HPDE6-E6E7 (cell line): ENCODE measurements at regions not wholly inside any gene's neighbourhood (a gene's known extent, or its start where the extent isn't known, plus 50 kb on each side); places are given as distances from the start of the nearest gene placed in this dataset.
"Not testable (repeated sequence)": the region's sequence is repeated elsewhere in the genome, so short reads cannot be mapped to it uniquely, and the experiment has no call there.

Experiments
- DNase-seq: peaks from one replicate; pipeline ENCODE4 v3.0.0; 2011; ENCODE audit warnings: missing footprints; ENCODE audit errors: extremely low spot score

- not testable (repeated sequence) for DNase-seq
These were observed 54.4 kb upstream of the MUCL1 start for GRCh38 chr12:54799966-54800365.

GRCh38 chr12:54798651-54799050 lies 55.7 kb upstream of the MUCL1 start:
- no peak for DNase-seq

GRCh38 chr12:54796991-54797390 lies 57.3 kb upstream of the MUCL1 start:
- DNase-seq, result no peak

- DNase-seq, result no peak
These were observed 58.7 kb upstream of the MUCL1 start for GRCh38 chr12:54795644-54796043.

GRCh38 chr12:54786081-54786480 lies 68.2 kb upstream of the MUCL1 start:
- DNase-seq, result no peak

GRCh38 chr12:54784115-54784514 lies 70.2 kb upstream of the MUCL1 start:
- DNase-seq, result no peak

GRCh38 chr12:54777031-54777430 lies 77.3 kb upstream of the MUCL1 start:
- DNase-seq, result not testable (repeated sequence)

- DNase-seq, result no peak
These were observed 80.7 kb upstream of the MUCL1 start for GRCh38 chr12:54773593-54773992.

GRCh38 chr12:54765652-54766051 lies 88.7 kb upstream of the MUCL1 start:
- DNase-seq, result no peak

- no peak for DNase-seq
These were observed 91.9 kb upstream of the MUCL1 start for GRCh38 chr12:54762390-54762789.

GRCh38 chr12:54759751-54760150 lies 94.6 kb upstream of the MUCL1 start:
- DNase-seq, result peak; percentile 15

- no peak for DNase-seq
These were observed 102.8 kb upstream of the MUCL1 start for GRCh38 chr12:54751493-54751892.

GRCh38 chr12:54749191-54749818 lies 101.1 kb upstream of the DCD start:
- DNase-seq, result peak; percentile 34

GRCh38 chr12:54744590-54744989 lies 96.4 kb upstream of the DCD start:
- DNase-seq, result no peak

- no peak for DNase-seq
These were observed 92.7 kb upstream of the DCD start for GRCh38 chr12:54740882-54741281.

- DNase-seq, result no peak
These were observed 88.4 kb upstream of the DCD start for GRCh38 chr12:54736549-54736948.

- DNase-seq, result no peak
These were observed 86.2 kb upstream of the DCD start for GRCh38 chr12:54734196-54734950.

GRCh38 chr12:54725233-54725843 lies 77.2 kb upstream of the DCD start:
- no peak for DNase-seq

- DNase-seq, result no peak
These were observed 75.5 kb upstream of the DCD start for GRCh38 chr12:54723379-54724256.

- DNase-seq, result no peak
These were observed 73.1 kb upstream of the DCD start for GRCh38 chr12:54721312-54721711.

- no peak for DNase-seq
These were observed 71.5 kb upstream of the DCD start for GRCh38 chr12:54719691-54720090.

GRCh38 chr12:54716261-54716660 lies 68.1 kb upstream of the DCD start:
- DNase-seq, result no peak
